SK-N-SH (cell line): ENCODE measurements at regions not wholly inside any gene's neighbourhood (a gene's known extent, or its start where the extent isn't known, plus 50 kb on each side); places are given as distances from the start of the nearest gene placed in this dataset.

ENCODE experiments used
- CTCF ChIP-seq: fragments of 200-600 bp; sonication (generic); IDR thresholded peaks from 2 replicates; pipeline ENCODE4 v1.6.1; 2017; ENCODE audit warnings: antibody characterized with exemption, mild to moderate bottlenecking, moderate library complexity
- EP300 ChIP-seq, 2 experiments: IDR thresholded peaks; 2 replicates each; pipeline versions ENCODE4 v1.4.0 to v1.6.1; 2012; ENCODE audit warnings: borderline replicate concordance in 1 of 2, low read depth in 1 of 2, low read length in 1 of 2
- EZH2phosphoT487 ChIP-seq: fragments of 200-600 bp; sonication (generic); IDR thresholded peaks from 2 replicates; pipeline ENCODE4 v1.6.1; 2017; ENCODE audit warnings: low read depth, mixed run types, mild to moderate bottlenecking, antibody characterized with exemption, moderate library complexity, borderline replicate concordance
- MAX ChIP-seq: IDR thresholded peaks from 2 replicates; pipeline ENCODE4 v1.4.0; 2012; ENCODE audit warnings: low read depth
- REST ChIP-seq: IDR thresholded peaks from 2 replicates; pipeline ENCODE4 v1.6.1; 2012; ENCODE audit warnings: mild to moderate bottlenecking, low read depth, low read length, moderate library complexity
- TAF1 ChIP-seq: IDR thresholded peaks from 2 replicates; pipeline ENCODE4 v1.6.1; 2012; ENCODE audit warnings: low read depth, mild to moderate bottlenecking, low read length, moderate library complexity, borderline replicate concordance
- ZBTB33 ChIP-seq: IDR thresholded peaks from 2 replicates; pipeline ENCODE4 v1.4.0; 2012; ENCODE audit warnings: low read depth, borderline replicate concordance

GRCh38 chr5:125477586-125477975, 731.1 kb upstream of the ZNF608 start:
- no peak for TF ChIP-seq CTCF
- no peak for TF ChIP-seq REST
- no peak for TF ChIP-seq EZH2phosphoT487
- TF ChIP-seq TAF1, result no peak
- TF ChIP-seq MAX, result no peak
- no peak for TF ChIP-seq EP300 (IDR thresholded peaks at IDR 0.05; ENCODE audit: borderline replicate concordance in 1 of 2, low read depth in 1 of 2, low read length in 1 of 2)
- no peak for TF ChIP-seq ZBTB33
